ENCODE measurements at regions not wholly inside any gene's neighbourhood (a gene's known extent, or its start where the extent isn't known, plus 50 kb on each side); places are given as distances from the start of the nearest gene placed in this dataset.
"Not testable (repeated sequence)": the region's sequence is repeated elsewhere in the genome, so short reads cannot be mapped to it uniquely, and the experiment has no call there.

- no peak for DNase-seq (ENCODE audit: low read depth)
Observed at GRCh38 chr22:46040471-46041465, 63.8 kb upstream of the WNT7B start.

DNA sequence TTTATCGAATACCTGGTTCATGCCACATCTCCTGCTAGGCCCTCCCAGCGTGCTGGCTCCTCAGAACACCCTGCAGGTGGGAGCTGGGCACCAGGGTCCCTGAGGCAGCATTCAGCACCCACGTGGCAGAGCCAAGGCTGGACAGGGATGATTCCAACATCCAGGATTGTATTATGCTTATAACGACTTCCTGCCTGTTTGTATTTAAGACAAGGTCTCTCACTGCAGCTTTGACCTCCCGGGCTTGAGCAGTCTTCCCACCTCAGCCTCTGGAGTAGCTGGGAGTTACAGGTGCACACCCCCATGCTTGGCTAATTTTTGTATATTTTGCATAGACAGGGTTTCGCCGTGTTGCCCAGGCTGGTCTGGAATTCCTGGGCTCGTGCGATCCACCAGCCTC is 64.7 kb upstream of the WNT7B start:
- DNase-seq (ENCODE audit: low read depth), result no peak

DNA sequence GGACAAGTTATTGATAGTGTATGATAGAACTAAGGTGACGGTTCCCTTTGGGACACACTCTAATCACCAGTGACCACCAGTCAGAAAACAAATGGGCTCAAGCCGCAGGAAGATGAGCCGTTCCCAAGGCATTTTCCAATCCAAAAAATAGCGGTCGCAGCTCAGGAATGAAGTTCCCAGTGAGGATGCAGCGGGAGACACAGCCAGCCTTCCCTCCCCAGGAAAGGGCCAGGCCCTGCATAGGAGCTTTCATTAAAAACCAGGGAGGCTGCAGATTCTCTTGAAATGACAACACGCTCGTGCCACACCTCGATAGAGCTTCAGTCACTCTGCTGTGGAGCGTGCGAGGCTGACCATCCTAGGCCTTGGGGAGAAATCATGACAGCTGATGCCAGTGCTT is 65.8 kb upstream of the WNT7B start:
- no peak for DNase-seq (ENCODE audit: low read depth)

- no peak for DNase-seq (ENCODE audit: low read depth)
Observed at GRCh38 chr22:46043339-46043738, 66.4 kb upstream of the WNT7B start.

GRCh38 chr22:46043816-46044620 is 67.1 kb upstream of the WNT7B start:
- no peak for DNase-seq (ENCODE audit: low read depth)

GRCh38 chr22:46044621-46045458 is 67.9 kb upstream of the WNT7B start:
- DNase-seq (ENCODE audit: low read depth), result no peak

DNA sequence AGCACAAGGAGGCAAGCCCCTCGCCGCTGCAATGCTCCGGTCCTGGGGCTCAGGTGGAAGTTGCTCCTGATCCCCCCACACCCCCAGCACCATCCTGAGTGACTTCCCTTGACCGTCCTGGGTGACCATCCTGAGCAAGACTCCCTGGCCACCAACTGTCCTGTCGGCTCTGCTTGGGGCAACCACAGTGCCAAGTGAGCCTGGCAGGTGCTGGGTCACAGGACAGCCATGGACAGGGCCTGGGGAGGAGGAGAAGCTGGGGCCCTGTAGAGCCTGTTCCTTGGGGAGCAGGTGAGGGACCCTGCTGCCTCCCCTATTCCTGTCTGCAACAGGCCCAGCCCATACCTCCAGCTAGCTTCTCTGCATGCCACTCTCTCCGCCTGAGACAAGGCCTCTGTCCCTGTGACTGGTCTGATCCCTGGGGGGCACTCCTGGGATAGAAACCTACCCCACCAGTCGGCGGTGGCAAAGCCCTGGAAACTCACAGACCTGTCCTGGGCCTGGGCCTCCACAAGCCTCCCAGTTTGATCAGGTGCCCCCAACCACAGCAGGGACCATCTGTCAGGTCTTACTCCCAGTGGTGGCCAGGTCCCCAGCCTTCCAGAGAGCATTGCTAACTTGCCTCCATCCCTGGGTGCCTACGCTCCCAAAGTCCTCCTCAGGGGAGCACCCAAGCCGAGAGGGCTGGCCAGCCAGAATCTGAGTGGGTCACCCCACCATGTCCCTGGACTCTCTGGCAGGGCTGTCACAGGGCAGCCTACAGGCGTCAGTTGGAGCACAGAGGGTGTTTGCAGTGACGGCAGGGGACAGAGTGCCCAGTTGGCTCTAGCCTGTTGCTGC is 68.7 kb upstream of the WNT7B start:
- no peak for DNase-seq (ENCODE audit: low read depth)

DNA sequence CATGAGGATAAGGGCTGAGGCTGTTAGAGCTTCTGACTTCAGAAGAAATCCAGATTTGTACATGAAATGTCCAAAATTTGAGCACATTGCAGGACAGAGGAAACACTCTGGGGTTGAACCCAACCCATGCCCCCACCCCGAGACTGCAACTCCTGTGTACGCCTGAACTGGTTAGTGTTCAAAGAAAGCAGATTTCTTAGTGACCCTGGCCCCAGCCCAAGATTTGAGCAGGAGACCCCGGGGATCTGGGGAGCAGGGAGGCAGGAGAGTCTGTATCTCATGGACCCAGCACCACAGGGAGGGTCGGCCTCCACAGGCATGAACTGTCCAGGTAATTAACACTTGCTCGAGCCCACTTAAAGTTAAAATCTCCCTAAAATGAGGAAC is 69.3 kb upstream of the WNT7B start:
- no peak for DNase-seq (ENCODE audit: low read depth)

DNA sequence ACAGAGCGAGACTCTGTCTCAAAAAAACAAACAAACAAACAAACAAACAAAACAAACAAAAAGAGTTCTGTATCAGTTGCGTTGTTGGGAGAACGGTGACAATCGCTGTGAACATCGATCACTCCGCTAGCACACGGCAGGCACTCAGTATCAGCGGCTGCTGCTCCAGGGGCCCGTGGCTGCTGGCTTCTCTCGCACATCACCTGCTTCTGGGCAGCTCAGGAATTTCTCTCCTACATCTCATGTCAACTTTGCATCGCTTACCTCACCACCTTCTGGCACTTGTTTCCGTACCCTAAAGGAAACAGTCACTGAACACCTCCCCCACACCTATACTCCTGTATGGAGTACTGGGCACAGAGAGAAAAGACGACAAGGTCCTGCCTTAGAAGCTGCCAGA is 70.3 kb upstream of the WNT7B start:
- no peak for DNase-seq (ENCODE audit: low read depth)

DNA sequence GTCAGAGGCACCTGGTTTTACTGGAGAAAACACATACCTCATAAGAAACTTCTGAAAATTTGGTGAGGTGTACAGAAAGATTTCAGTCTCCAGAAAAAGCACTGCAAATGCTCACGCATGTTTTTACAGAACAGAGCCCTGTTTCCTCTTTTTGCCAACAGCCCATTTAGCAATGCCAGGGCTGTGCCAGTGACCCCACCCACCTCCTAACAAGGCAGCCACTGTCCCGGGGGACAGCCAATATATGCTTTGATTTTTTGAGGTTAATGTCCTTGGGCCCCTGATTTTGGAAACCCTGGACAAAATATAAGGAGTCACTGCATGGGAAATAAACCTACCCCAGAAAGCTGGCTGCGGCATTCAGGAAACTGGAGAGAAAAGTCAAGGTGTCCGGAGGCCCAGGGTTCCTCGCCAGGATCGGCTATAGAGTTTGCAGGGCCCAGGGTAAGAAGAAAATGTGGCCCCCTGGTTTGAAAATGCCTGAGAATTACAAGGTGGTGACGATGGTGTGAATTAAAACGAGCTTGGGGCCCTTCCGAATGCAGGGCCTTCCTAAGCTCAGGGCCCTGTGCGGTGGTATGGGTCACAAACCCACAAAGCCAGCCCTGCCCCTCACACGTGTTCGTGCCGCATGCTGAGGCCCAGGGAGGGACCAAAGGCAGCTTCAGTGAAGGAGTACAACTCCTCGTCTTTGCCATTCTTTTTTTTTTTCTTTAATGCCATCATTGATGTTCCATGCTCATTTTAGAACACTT is 71.1 kb upstream of the WNT7B start:
- DNase-seq (ENCODE audit: low read depth), result no peak

DNA sequence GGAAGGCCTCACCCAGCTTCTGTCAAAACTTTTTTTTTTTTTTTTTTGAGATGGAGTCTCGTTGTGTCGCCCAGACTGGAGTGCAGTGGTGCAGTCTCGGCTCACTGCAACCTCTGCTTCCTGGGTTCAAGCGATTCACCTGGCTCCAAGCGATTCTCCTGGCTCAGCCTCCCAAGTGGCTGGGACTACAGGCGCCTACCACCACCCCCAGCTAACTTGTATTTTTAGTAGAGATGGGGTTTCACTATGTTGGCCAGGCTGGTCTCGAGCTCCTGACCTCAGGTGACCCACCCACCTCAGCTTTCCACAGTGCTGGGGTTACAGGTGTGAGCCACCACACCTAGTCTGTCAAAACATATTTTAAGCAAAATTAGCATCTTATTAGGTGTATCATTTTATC is 71.7 kb upstream of the WNT7B start:
- not testable (repeated sequence) for DNase-seq (ENCODE audit: low read depth)

DNA sequence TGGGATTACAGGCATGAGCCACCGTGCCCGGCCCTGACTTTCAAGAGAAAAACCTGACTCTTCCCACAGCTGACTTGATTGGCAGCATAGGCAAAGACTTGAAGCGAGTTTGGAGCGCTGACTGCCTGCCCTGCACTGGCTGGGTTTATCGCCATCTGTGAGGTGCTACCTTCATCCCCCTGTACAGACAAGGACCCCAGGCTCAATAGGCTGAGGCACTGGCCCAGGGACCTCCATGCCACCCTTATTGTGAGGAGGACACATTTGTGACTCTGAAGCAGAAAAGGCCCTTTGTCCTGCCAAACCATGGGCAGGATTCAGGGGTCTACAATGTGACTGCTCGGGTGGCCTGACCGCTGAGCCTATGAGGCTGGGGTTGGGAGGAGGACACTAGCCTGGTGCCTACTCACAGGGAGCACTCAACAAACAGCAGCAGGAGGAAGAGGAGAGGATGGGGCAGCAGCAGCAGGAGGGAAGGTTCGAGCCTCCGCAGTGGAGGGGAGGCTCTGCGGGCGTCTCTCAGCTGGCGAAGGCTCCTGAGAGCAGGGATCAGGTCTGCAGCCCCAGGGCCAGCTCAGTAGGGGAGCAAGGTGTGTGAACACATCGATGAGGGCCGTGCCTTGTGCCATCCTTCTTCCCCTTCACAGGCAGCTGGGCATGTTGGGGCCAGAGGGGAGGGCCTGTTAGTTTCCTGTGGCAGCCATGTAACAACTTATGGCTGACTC is 72.9 kb upstream of the WNT7B start:
- no peak for DNase-seq (ENCODE audit: low read depth)

- no peak for DNase-seq (ENCODE audit: low read depth)
Observed at GRCh38 chr22:46050451-46050845, 73.5 kb upstream of the WNT7B start.

GRCh38 chr22:46050916-46051614 is 74.1 kb upstream of the WNT7B start:
- DNase-seq (ENCODE audit: low read depth), result no peak

- no peak for DNase-seq (ENCODE audit: low read depth)
Observed at GRCh38 chr22:46051646-46052045, 74.7 kb upstream of the WNT7B start.

DNA sequence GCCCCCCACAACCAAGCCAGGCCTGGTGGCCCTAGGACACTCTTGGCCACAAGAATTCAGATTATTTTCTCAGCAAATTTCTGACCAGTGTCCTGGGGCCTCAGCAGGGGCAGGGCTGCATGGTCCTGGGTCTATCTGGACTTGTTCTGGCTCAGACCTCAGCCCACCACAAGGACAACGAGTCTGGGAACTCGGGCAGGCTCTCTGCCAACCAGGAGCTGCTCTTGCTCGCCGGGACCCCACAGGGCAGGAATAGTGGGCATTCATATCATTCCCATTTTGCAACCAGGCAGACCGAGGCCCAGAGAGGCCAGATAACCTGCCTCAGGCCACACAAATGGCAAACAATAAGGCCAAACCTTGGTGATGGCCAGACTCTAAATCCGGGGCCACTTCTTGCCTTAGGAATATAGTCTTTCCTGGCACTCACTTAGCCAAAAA is 75.4 kb upstream of the WNT7B start:
- DNase-seq (ENCODE audit: low read depth), result no peak

DNA sequence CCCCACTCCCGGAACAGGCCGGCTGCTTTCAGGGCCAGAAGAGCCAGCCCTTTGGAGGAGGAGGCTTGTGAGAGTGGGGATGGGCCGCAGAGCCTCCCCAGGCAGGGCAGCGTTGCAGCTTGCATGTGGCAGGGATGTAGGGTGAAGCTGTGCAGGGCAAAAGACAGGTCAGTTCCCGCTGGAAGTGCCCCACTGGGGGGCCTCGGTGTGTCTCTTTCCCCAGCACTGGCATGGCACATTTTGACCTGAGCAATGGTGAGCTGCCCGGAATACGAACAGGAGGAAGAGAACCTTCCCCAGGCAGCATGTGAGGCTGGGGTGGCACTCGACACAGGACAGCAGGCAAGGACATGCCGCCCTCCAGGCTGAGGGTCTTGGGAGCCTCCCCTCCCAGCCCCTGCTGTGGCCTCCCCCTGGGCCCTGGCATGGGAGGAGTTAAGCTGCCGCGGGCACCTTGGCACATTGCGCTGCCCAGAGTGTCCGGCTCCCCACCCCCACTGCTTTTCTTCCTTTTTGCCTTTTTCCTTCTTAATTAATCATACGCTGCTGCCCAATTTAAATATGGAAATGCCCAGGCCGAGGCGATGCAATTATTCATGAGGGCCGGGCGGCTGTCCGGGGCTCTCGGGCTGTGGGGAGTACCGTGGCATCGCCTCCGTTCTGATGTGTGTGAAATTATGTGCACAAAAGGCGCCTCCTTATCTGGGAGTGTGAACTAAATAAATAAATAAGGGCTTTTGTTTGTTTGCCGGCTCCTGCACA is 76.0 kb upstream of the WNT7B start:
- DNase-seq (ENCODE audit: low read depth), result no peak

DNA sequence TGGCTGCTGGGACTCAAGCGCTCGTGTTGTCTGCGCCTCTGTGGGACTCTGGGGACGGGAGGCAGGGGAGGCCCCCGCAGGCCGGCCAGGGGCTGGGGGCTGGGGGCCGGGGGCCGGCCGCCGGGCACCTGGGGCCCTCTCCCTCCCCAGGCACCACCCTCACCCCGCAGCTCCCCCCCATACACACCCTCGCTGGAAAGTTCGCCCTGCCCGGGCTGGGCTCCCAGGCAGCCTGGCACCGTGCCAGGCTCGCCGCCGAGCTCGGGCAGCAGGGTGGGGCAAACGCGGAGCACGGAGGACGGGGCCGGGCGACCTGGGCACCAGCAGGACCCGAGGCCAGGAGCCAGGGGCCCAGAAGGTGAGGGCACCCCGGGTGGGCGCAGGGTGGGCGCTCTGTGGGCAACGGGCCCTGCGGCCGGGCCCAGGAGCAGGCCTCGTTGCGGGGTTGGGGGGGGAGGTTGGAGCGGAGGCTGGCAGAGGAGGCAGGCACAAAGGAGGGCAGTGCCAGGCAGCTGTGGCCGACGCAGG is 76.7 kb upstream of the WNT7B start:
- DNase-seq (ENCODE audit: low read depth), result no peak
